Stimulated activated CD4-positive, alpha-beta T cell treated with anti-CD3 and anti-CD28 coated beads, TNF-alpha, amount 100 ng/mL, for 48 hours (primary cell): ENCODE measurements at regions not wholly inside any gene's neighbourhood (a gene's known extent, or its start where the extent isn't known, plus 50 kb on each side); places are given as distances from the start of the nearest gene placed in this dataset.

Experiments
- DNase-seq, 3 donors: peaks; one replicate each; pipeline ENCODE4 v3.0.0-alpha.2; 2020; ENCODE audit warnings: low read depth in 3 of 3

DNA sequence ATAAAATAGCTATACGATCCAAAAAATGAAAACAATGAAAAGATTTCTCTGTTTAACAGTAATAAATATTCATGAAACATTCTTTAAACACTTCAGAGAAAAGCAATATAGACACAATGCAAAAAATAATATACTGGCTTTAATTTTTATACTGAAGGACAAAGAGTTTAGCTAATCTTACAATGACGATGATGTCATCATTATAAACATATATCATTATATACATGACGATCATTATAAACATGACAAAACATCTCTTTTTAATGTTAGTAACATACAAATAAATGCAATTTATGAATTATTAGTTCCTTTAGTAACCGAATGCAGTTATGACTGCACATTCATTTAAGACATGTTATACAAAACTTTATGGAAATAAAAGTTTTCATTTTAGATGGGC, 1434.6 kb downstream of the PCDH18 start:
- DNase-seq: no peak

DNA sequence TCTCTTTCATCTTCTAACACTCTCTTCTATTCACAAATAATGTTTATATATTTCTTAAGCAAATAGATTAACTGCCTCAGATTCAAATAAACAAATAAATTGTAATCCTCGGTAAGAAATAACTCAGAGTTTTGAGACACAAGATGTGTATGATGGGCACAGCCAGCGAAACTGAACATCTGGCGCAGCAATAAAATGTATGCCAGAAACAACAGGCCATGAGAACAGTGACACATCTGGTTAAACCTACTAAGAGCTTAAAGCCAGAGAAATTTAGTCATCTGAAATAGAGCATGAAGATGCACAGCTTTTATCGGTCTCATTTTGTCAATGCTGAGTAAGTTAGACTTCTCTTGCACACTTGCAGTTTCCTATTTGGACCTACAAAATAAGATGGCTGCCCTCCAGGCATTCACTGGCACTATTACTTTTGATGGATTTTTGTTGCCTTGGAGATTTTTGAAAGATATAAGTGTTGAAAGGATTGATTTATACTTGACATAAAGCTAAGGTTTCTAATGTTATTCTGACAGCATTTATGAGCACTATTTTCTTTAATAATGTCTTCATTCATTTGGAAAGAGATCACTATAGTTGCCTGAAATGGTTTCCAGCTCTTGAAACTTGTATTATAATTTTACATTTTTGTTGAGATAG, 1444.0 kb downstream of the PCDH18 start:
- DNase-seq: no peak

- no peak for DNase-seq
Observed at GRCh38 chr4:136078976-136079375, 1453.3 kb downstream of the PCDH18 start.

- DNase-seq: no peak
Observed at GRCh38 chr4:136056748-136057147, 1475.5 kb downstream of the PCDH18 start.

- no peak for DNase-seq
Observed at GRCh38 chr4:136055360-136055759, 1476.9 kb downstream of the PCDH18 start.

- DNase-seq: no peak
Observed at GRCh38 chr4:136036744-136037143, 1495.5 kb downstream of the PCDH18 start.

- no peak for DNase-seq
Observed at GRCh38 chr4:136032391-136032790, 1499.9 kb downstream of the PCDH18 start.

- no peak for DNase-seq
Observed at GRCh38 chr4:136025540-136025939, 1506.8 kb downstream of the PCDH18 start.

- no peak for DNase-seq
Observed at GRCh38 chr4:136017556-136017955, 1514.7 kb downstream of the PCDH18 start.

DNA sequence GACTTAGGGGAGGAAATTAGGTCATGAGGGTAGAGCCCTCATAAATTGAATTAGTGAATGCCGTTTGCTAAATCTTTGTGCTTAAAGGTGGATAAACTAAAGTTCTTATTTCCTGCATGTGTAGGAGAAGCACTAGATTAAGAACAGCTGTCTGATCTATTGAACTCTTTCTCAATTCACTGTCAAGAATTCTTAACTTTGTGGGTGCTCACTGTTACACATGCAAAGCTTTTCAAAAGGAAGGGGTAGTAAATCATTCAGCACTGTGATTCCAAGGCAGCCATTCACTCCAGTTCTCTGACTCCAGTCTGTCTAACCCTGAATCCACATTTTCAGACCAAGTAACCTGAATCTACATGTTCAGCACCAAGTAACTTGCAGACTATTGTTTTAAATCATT, 1520.1 kb downstream of the PCDH18 start:
- no peak for DNase-seq

GRCh38 chr4:136009258-136009832, 1522.9 kb downstream of the PCDH18 start:
- no peak for DNase-seq

- DNase-seq: no peak
Observed at GRCh38 chr4:136007991-136008390, 1524.3 kb downstream of the PCDH18 start.

GRCh38 chr4:136002316-136002715, 1530.0 kb downstream of the PCDH18 start:
- no peak for DNase-seq

DNA sequence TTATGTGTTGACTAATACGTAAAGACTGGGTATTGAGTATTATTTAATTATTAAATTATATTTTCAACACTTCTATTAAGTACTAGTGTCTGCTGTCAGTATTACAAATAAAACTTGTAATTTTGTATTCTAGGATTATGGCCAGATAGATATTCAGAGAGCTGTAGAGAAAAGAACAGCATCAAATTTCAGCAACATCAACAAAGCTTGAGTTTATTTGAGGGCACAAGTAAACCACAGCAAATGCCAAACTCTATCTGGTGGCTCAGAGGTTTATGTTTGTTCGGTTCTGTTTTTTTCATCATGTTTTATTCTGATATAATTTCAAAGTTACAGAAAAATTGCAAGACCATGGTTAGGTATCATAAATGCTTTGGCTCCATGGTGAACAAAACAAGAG, 1530.5 kb downstream of the PCDH18 start:
- DNase-seq: no peak

GRCh38 chr4:136000246-136000645, 1532.0 kb downstream of the PCDH18 start:
- no peak for DNase-seq

GRCh38 chr4:135994360-135994759, 1537.9 kb downstream of the PCDH18 start:
- no peak for DNase-seq

GRCh38 chr4:135976860-135977259, 1555.4 kb downstream of the PCDH18 start:
- no peak for DNase-seq

GRCh38 chr4:135966936-135967335, 1565.4 kb downstream of the PCDH18 start:
- no peak for DNase-seq

GRCh38 chr4:135963009-135963408, 1569.3 kb downstream of the PCDH18 start:
- no peak for DNase-seq

DNA sequence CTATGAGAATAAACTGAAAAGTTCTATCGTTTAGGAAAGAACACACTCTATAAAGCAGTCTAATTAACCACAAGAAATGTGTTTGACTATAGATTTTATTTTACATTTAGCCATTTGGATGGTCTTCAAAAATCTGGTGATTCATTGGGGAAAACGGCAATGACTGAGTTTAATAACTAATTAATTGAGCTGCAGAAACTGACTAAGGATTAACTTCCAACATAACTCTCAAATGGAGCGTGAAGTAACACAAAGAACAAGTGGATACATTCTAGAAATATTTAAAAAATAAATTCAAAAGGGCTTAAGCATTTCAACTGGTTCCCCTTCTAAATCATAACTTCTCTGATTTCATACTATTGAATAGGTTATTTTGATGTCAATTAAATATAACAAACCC, 1582.4 kb downstream of the PCDH18 start:
- no peak for DNase-seq

GRCh38 chr4:135948797-135949196, 1583.5 kb downstream of the PCDH18 start:
- DNase-seq: no peak

DNA sequence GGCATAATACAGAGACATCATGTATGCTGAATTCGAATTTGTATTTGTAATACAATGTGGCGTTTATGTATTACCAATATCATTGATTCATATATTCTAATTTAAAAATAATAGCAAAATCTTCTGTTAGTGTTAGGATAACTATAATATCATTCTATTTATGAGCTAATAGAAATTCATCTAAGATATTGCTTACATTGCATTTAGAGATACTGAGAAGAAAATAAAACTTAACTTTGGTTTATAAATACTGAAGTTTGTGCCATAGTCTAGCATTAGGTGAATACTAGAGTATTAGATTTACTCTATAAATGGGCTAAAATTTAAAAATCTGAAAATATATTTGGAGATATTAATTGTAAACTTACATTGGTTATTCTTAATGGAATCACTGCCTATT, 1590.6 kb downstream of the PCDH18 start:
- DNase-seq: no peak

DNA sequence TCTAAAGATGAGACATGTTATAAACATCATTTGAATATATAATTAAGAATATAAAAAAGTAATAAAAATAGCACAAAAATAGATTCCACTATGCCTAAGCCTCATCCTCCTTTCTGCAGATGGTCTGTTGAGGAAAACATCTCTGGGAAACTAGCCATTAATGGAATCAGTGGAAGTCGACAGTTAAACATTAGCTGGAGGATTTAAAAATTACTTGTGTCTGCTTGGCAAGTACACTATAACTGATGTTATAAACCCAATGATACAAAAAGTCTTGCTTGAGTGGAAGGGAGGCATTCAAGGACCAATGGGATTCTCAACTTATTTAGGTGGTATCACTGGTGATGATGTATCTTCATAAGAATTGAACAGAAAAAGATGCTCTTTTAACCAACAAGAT, 1598.3 kb downstream of the PCDH18 start:
- DNase-seq: no peak

GRCh38 chr4:135927651-135928050, 1604.6 kb downstream of the PCDH18 start:
- no peak for DNase-seq
